Mesendoderm (in vitro differentiated cells): ENCODE measurements at regions not wholly inside any gene's neighbourhood (a gene's known extent, or its start where the extent isn't known, plus 50 kb on each side); places are given as distances from the start of the nearest gene placed in this dataset.
"Not testable (repeated sequence)": the region's sequence is repeated elsewhere in the genome, so short reads cannot be mapped to it uniquely, and the experiment has no call there.

ENCODE experiments used
- DNase-seq: peaks from one replicate; pipeline ENCODE4 v3.0.0; 2013
- H2AK5ac ChIP-seq: 2 replicates; pipeline ENCODE4 v1.6.1; 2013; ENCODE audit warnings: low read length, inconsistent platforms
- H2BK120ac ChIP-seq: 2 replicates; pipeline ENCODE4 v1.6.1; 2013; ENCODE audit warnings: low read depth, mild to moderate bottlenecking, low read length, moderate library complexity, mixed read lengths
- H2BK15ac ChIP-seq: replicated peaks from 2 replicates; pipeline ENCODE4 v1.6.1; 2013; ENCODE audit warnings: low read depth, mild to moderate bottlenecking, moderate library complexity
- H2BK5ac ChIP-seq: 2 replicates; pipeline ENCODE4 v1.6.1; 2013; ENCODE audit warnings: low read length, inconsistent platforms
- H3K18ac ChIP-seq: 2 replicates; pipeline ENCODE4 v1.6.1; 2013; ENCODE audit warnings: mild to moderate bottlenecking, low read length, mixed read lengths
- H3K23ac ChIP-seq: one replicate; pipeline ENCODE4 v1.6.1; 2013; ENCODE audit warnings: low read length
- H3K27ac ChIP-seq: 2 replicates; pipeline ENCODE4 v1.5.1; 2013; ENCODE audit warnings: low read depth, mild to moderate bottlenecking, inconsistent platforms, low read length, moderate library complexity
- H3K27me3 ChIP-seq: 2 replicates; pipeline ENCODE4 v1.6.1; 2013; ENCODE audit warnings: low read length, control low read depth, mild to moderate bottlenecking, inconsistent platforms; ENCODE audit not compliant: insufficient read depth, poor library complexity
- H3K36me3 ChIP-seq: 2 replicates; pipeline ENCODE4 v1.6.1; 2013; ENCODE audit warnings: low read length, inconsistent platforms; ENCODE audit not compliant: control insufficient read depth, insufficient read depth
- H3K4ac ChIP-seq: one replicate; pipeline ENCODE4 v1.6.1; 2013; ENCODE audit warnings: low read depth, mild to moderate bottlenecking, low read length, moderate library complexity
- H3K4me1 ChIP-seq: 2 replicates; pipeline ENCODE4 v1.6.1; 2013; ENCODE audit warnings: low read depth, low read length, inconsistent platforms; ENCODE audit not compliant: control insufficient read depth
- H3K4me2 ChIP-seq: 2 replicates; pipeline ENCODE4 v1.6.1; 2013; ENCODE audit warnings: low read length
- H3K4me3 ChIP-seq: 2 replicates; pipeline ENCODE4 v1.5.1; 2013; ENCODE audit warnings: mild to moderate bottlenecking, low read length
- H3K56ac ChIP-seq: one replicate; pipeline ENCODE4 v1.6.1; 2013; ENCODE audit warnings: low read length
- H3K79me1 ChIP-seq: 2 replicates; pipeline ENCODE4 v1.6.1; 2013; ENCODE audit warnings: low read length, inconsistent platforms
- H3K79me2 ChIP-seq: 2 replicates; pipeline ENCODE4 v1.6.1; 2013; ENCODE audit warnings: mild to moderate bottlenecking, low read length; ENCODE audit not compliant: control insufficient read depth, insufficient read depth
- H3K9ac ChIP-seq: 2 replicates; pipeline ENCODE4 v1.6.1; 2013; ENCODE audit warnings: low read length, inconsistent platforms
- H4K5ac ChIP-seq: one replicate; pipeline ENCODE4 v1.6.1; 2013; ENCODE audit warnings: low read length
- H4K8ac ChIP-seq: one replicate; pipeline ENCODE4 v1.6.1; 2013; ENCODE audit warnings: low read depth, mild to moderate bottlenecking, control low read depth, low read length, moderate library complexity
- WGBS: extraction: QIAGEN DNeasy Blood & Tissue Kit; methylation state at CpG from one replicate; pipeline ENCODE4 v1.1.7; 2013; ENCODE audit warnings: low lambda C conversion rate, missing lambda C conversion rate; ENCODE audit not compliant: insufficient coverage; ENCODE audit errors: extremely low coverage; 5-methylcytosine and 5-hydroxymethylcytosine counted together

DNA sequence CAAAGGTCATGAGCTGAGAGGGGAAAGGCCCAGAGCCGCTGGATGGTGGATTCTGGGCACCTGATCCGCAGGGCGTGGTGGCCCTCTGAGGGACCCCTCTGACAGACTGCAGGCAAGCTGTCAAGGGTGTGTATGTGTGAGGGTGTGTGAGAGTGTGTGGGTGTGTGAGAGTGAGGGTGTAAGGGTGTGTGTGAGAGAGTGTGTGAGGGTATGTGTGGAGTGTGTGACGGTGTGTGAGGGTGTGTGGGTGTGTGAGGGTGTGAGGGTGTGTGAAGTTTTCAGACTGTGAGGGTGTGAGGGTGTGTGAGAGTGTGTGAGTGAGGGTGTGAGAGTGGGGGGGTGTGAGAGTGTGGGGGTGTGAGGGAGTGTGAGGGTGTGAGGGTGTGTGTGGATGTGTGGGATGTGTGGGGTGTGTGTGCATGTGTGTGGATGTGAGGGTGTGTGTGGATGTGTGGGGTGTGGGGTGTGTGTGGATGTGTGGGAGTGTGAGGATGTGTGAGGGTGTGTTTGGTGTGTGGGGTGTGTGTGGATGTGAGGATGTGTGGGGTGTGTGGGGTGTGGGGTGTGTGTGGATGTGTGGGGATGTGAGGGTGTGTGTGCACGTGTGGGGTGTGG, 156.7 kb downstream of the TMEM121 start:
- Histone ChIP-seq H3K27me3 (no peaks in the 10 kb centered on the region), H3K9ac (no peak overlapping the region), H3K18ac (no peak overlapping the region), H3K4me2 (no peak overlapping the region), H3K36me3 (no peaks in the 10 kb centered on the region), H2BK120ac (no peak overlapping the region), H3K4me3 (no peak overlapping the region), H2BK15ac (no peak overlapping the region), H2BK5ac (no peak overlapping the region), H3K4me1 (no peaks in the 10 kb centered on the region), H4K5ac (no peak overlapping the region), H3K56ac (no peak overlapping the region), H3K79me2 (no peaks in the 10 kb centered on the region), H3K4ac (no peak overlapping the region), H3K23ac (no peak overlapping the region), H4K8ac (no peak overlapping the region), H3K79me1 (no peaks in the 10 kb centered on the region), H3K27ac (no peak overlapping the region), H2AK5ac (no peak overlapping the region)
- no peak for DNase-seq
- WGBS: 100% methylated on average over 2 of the region's 5 CpGs

DNA sequence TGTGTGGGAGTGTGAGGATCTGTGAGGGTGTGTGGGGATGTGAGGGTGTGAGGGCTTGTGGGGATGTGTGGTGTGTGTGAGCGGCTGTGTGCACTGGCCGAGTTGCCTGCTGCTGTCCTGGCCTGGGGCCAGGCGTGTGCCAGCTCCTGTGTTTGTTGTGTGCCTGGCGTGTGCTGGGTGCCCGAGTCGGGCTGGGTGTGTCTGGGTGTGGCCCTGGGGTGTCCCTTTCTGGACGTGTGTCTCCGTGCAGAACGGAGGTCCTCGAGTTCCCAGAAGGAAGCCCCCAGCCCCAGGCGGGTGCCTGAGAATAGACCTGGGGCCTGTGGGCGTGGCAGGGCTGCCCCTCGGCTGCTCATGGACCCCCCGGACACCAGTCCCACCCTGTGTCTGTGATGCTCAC, 157.7 kb downstream of the TMEM121 start:
- H4K8ac ChIP-seq, H3K27me3 ChIP-seq, H3K4me2 ChIP-seq, H3K79me1 ChIP-seq, DNase-seq, H2BK15ac ChIP-seq, H3K18ac ChIP-seq, H3K4ac ChIP-seq, H3K9ac ChIP-seq, H3K4me1 ChIP-seq, H3K23ac ChIP-seq, H3K4me3 ChIP-seq, H2BK120ac ChIP-seq, H3K36me3 ChIP-seq, H3K27ac ChIP-seq, H3K56ac ChIP-seq, H4K5ac ChIP-seq, H2BK5ac ChIP-seq, H2AK5ac ChIP-seq, H3K79me2 ChIP-seq: not testable (repeated sequence)
- WGBS: no CpG with 5 or more reads among the region's 14 CpGs

DNA sequence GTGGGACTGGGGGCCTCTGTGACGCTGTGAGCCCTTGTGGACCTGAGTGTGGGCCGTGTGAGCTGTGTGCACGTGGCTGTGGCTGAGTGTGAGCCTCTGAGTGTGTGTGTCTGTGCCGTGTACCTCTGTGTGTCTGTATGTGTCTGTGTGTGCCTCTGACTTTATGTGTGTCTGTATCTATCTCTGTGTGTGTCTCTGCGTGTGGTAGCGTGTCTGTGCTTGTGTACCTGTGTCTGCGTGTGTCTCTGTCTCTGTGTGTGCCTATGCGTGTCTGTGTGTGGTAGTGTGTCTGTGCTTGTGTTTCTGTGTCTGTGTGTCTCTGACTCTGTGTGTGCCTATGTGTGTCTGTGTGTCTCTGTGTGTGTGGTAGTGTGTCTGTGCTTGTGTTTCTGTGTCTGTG, 158.2 kb downstream of the TMEM121 start:
- WGBS: no CpG with 5 or more reads among the region's 8 CpGs
- not testable (repeated sequence) for DNase-seq, H3K79me2 ChIP-seq

DNA sequence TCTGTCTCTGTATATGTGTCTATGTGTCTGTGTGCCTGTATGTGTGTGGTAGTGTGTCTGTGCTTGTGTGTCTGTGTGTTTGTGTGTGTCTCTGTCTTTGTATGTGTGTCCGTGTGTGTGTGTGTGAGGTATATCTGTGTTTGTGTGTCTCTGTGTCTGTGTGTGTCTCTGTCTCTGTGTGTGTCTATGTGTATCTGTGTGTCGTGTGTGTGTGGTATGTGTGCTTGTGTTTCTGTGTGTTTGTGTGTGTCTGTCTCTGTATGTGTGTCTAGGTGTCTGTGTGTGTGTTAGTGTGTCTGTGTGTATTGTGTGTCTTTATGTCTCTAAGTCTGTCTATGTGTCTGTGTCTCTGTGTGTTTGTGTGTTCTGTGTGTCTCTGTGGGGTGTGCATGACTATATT, 158.6 kb downstream of the TMEM121 start:
- H3K23ac ChIP-seq: no peak overlapping the region
- no peak overlapping the region for H3K4ac ChIP-seq
- no peak overlapping the region for H3K9ac ChIP-seq
- no peaks in the 10 kb centered on the region for H3K79me1 ChIP-seq
- no peak for DNase-seq
- H4K5ac ChIP-seq: no peak overlapping the region
- H2BK120ac ChIP-seq: no peak overlapping the region
- no peak overlapping the region for H2BK15ac ChIP-seq
- H3K27me3 ChIP-seq: no peaks in the 10 kb centered on the region
- no peaks in the 10 kb centered on the region for H3K79me2 ChIP-seq
- H3K4me1 ChIP-seq: no peaks in the 10 kb centered on the region
- no peak overlapping the region for H3K18ac ChIP-seq
- no peak overlapping the region for H4K8ac ChIP-seq
- no peaks in the 10 kb centered on the region for H3K36me3 ChIP-seq
- no peak overlapping the region for H2AK5ac ChIP-seq
- H3K4me2 ChIP-seq: no peak overlapping the region
- no peak overlapping the region for H3K27ac ChIP-seq
- no peak overlapping the region for H2BK5ac ChIP-seq
- H3K56ac ChIP-seq: no peak overlapping the region
- WGBS: no CpG with 5 or more reads among the region's 2 CpGs
- H3K4me3 ChIP-seq: no peak overlapping the region

More for the DNA sequence above, 158.2 kb downstream of the TMEM121 start:
- H2BK15ac ChIP-seq, H3K18ac ChIP-seq, H2BK120ac ChIP-seq, H4K8ac ChIP-seq, H3K4me1 ChIP-seq, H3K4me2 ChIP-seq, H3K4ac ChIP-seq, H3K4me3 ChIP-seq, H3K9ac ChIP-seq, H3K79me1 ChIP-seq, H3K27me3 ChIP-seq, H3K23ac ChIP-seq, H2BK5ac ChIP-seq, H3K56ac ChIP-seq, H2AK5ac ChIP-seq, H4K5ac ChIP-seq, H3K27ac ChIP-seq, H3K36me3 ChIP-seq: not testable (repeated sequence)

DNA sequence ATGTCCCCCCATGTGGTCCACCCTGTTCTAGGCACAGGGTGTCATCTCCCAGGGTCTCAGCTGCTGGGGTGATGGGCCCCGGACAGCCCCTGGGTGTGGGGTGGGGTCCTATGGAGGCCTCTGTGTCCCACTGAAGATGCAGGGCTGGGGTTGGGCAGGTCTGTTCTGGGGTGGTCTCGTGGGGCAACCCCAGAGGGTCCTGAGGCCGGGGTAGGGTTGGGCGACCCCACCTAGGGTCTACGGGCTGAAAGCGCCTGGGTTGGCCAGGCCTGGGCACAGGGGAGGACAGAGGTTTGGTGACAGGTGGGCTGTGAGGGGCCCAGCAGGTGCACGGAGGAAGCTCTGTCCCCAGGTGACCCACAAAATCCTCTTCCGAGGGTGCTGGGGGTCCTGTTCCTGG, 159.2 kb downstream of the TMEM121 start:
- not testable (repeated sequence) for H2BK5ac ChIP-seq, H3K79me2 ChIP-seq, H3K36me3 ChIP-seq, H3K4ac ChIP-seq, H3K23ac ChIP-seq, H3K27ac ChIP-seq, H3K79me1 ChIP-seq, H2AK5ac ChIP-seq, H2BK15ac ChIP-seq, H4K5ac ChIP-seq, H3K18ac ChIP-seq, H3K9ac ChIP-seq, H3K27me3 ChIP-seq, H3K56ac ChIP-seq, H4K8ac ChIP-seq, H3K4me3 ChIP-seq, H3K4me2 ChIP-seq, DNase-seq, H3K4me1 ChIP-seq, H2BK120ac ChIP-seq
- no CpG with 5 or more reads among the region's 8 CpGs for WGBS

DNA sequence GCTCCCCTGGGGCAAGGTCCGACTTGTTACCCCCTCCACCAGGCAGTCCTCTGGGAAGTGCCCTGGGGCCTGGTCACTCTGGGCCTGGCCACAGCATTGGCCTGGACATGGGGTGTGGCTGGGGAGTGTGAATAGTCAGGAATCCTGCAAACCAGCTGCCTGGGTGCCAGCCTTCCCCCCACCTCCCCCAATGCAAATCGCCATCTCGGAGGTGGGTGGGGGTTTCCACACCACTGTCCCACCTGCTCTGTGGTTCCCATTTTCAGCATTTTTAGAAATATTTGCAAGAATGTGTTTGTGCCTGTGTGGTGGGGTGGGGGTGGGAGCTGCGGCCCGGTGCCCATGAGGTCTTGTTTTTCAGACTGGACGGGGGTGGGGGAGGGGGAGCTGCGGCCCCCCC, 159.7 kb downstream of the TMEM121 start:
- not testable (repeated sequence) for H2AK5ac ChIP-seq, H3K27me3 ChIP-seq, H4K5ac ChIP-seq, H3K23ac ChIP-seq, H3K27ac ChIP-seq, H3K79me2 ChIP-seq, DNase-seq, H4K8ac ChIP-seq, H3K56ac ChIP-seq, H3K4me2 ChIP-seq, H3K4ac ChIP-seq, H3K4me3 ChIP-seq, H3K79me1 ChIP-seq, H3K18ac ChIP-seq, H3K9ac ChIP-seq, H3K4me1 ChIP-seq, H2BK15ac ChIP-seq, H2BK5ac ChIP-seq, H3K36me3 ChIP-seq, H2BK120ac ChIP-seq
- WGBS: no CpG with 5 or more reads among the region's 7 CpGs
